ENCODE measurements at regions not wholly inside any gene's neighbourhood (a gene's known extent, or its start where the extent isn't known, plus 50 kb on each side); places are given as distances from the start of the nearest gene placed in this dataset.

- DNase-seq (ENCODE audit: low spot score): no peak
These were observed 189.9 kb downstream of the NSG2 start for GRCh38 chr5:174235221-174236011.

GRCh38 chr5:174236070-174236469, 190.6 kb downstream of the NSG2 start:
- DNase-seq (ENCODE audit: low spot score): no peak

GRCh38 chr5:174239718-174240117, 194.2 kb downstream of the NSG2 start:
- no peak for DNase-seq (ENCODE audit: low spot score)

GRCh38 chr5:174242573-174242972, 197.1 kb downstream of the NSG2 start:
- DNase-seq (ENCODE audit: low spot score): no peak

GRCh38 chr5:174243904-174244303, 198.4 kb downstream of the NSG2 start:
- no peak for DNase-seq (ENCODE audit: low spot score)

- no peak for DNase-seq (ENCODE audit: low spot score)
These were observed 200.1 kb downstream of the NSG2 start for GRCh38 chr5:174245516-174246075.

GRCh38 chr5:174246743-174247142, 201.2 kb downstream of the NSG2 start:
- no peak for DNase-seq (ENCODE audit: low spot score)

GRCh38 chr5:174247301-174247700, 201.8 kb downstream of the NSG2 start:
- no peak for DNase-seq (ENCODE audit: low spot score)

- DNase-seq (ENCODE audit: low spot score): no peak
These were observed 205.9 kb downstream of the NSG2 start for GRCh38 chr5:174251305-174252000.

- DNase-seq (ENCODE audit: low spot score): no peak
These were observed 206.6 kb downstream of the NSG2 start for GRCh38 chr5:174252121-174252520.

GRCh38 chr5:174259696-174260420, 214.4 kb downstream of the NSG2 start:
- DNase-seq (ENCODE audit: low spot score): no peak

GRCh38 chr5:174271316-174271715, 225.8 kb downstream of the NSG2 start:
- DNase-seq (ENCODE audit: low spot score): no peak

GRCh38 chr5:174272671-174273070, 227.2 kb downstream of the NSG2 start:
- no peak for DNase-seq (ENCODE audit: low spot score)

- DNase-seq (ENCODE audit: low spot score): no peak
These were observed 227.8 kb downstream of the NSG2 start for GRCh38 chr5:174273325-174273724.

- no peak for DNase-seq (ENCODE audit: low spot score)
These were observed 230.5 kb downstream of the NSG2 start for GRCh38 chr5:174275959-174276358.

- no peak for DNase-seq (ENCODE audit: low spot score)
These were observed 235.7 kb downstream of the NSG2 start for GRCh38 chr5:174281089-174281760.

- DNase-seq (ENCODE audit: low spot score): no peak
These were observed 236.3 kb downstream of the NSG2 start for GRCh38 chr5:174281855-174282254.

GRCh38 chr5:174282391-174282790, 236.9 kb downstream of the NSG2 start:
- no peak for DNase-seq (ENCODE audit: low spot score)

- no peak for DNase-seq (ENCODE audit: low spot score)
These were observed 237.9 kb downstream of the NSG2 start for GRCh38 chr5:174283211-174284005.

- DNase-seq (ENCODE audit: low spot score): no peak
These were observed 239.4 kb downstream of the NSG2 start for GRCh38 chr5:174284873-174285272.

- no peak for DNase-seq (ENCODE audit: low spot score)
These were observed 242.3 kb downstream of the NSG2 start for GRCh38 chr5:174287761-174288160.

All from kidney capillary endothelial cell (primary cell).